ENCODE measurements at regions not wholly inside any gene's neighbourhood (a gene's known extent, or its start where the extent isn't known, plus 50 kb on each side); places are given as distances from the start of the nearest gene placed in this dataset.

GRCh38 chr2:587087-587960, 89.9 kb downstream of the TMEM18 start:
- TF ChIP-seq CTCF (conservative IDR thresholded peaks at IDR 0.05) (no peak), EZH2 (IDR thresholded peaks at IDR 0.05; ENCODE audit: low read depth) (no peak)
